HepG2 (cell line): ENCODE measurements at regions not wholly inside any gene's neighbourhood (a gene's known extent, or its start where the extent isn't known, plus 50 kb on each side); places are given as distances from the start of the nearest gene placed in this dataset.

Experiments
- ATAC-seq: fragments of 200-7000 bp; cut with Tn5 transposase; 3 replicates; pipeline ENCODE4 v1.9.1; 2020; ENCODE audit warnings: mild to moderate bottlenecking, moderate library complexity
- BruUV-seq: library from RNA; stranded (reverse); fragments of 400-500 nt; replicated peaks from 2 replicates; lab custom pipeline; 2021; lab: Mats Ljungman, UMichigan
- CTCF ChIA-PET: fragments of 300-600 bp; formaldehyde crosslinking; extraction: SDS; loops from one replicate; lab custom pipeline; 2021; ENCODE audit warnings: low total read pairs, inconsistent platforms, low intra/inter-chr PET ratio; lab: Yijun Ruan, JAX
- POLR2A ChIA-PET: fragments of 350-600 bp; sonication (Branson Sonifier 250); formaldehyde crosslinking; loops from one replicate; lab custom pipeline; 2020; ENCODE audit warnings: antibody characterized with exemption, inconsistent platforms; lab: Yijun Ruan, JAX
- DNase-seq: peaks from one replicate; pipeline ENCODE4 v3.0.0-alpha.2; 2015; ENCODE audit warnings: low spot score
- FAIRE-seq: peaks from 3 replicates; lab custom pipeline; 2011; peaks lifted over from hg19 to GRCh38; lab: Jason Lieb, UNC
- H2AFZ ChIP-seq: one replicate; pipeline ENCODE4 v1.6.1; 2011; ENCODE audit warnings: low read length, inconsistent platforms
- H3K27ac ChIP-seq: fragments of 300-600 bp; 3 replicates; pipeline ENCODE4 v1.8.0; 2011; ENCODE audit warnings: mixed run types, mild to moderate bottlenecking, mixed read lengths, low read length, inconsistent platforms; ENCODE audit not compliant: insufficient read depth; ENCODE audit errors: extremely low read length
- H3K27me3 ChIP-seq, 2 experiments: fragments of 200-600 bp in 1 of 2; 2 replicates in 1 of 2; 3 replicates in 1 of 2; pipeline versions ENCODE4 v1.6.0 to v1.8.0; 2011; ENCODE audit warnings: low read length in 2 of 2, mild to moderate bottlenecking in 2 of 2, moderate library complexity in 2 of 2, inconsistent platforms in 1 of 2; ENCODE audit not compliant: insufficient read depth in 2 of 2, control insufficient read depth in 1 of 2
- H3K36me3 ChIP-seq, 2 experiments: fragments of 200-600 bp in 1 of 2; replicated peaks in 1 of 2; 2 replicates in 1 of 2; 3 replicates in 1 of 2; pipeline versions ENCODE4 v1.5.1 to v1.8.0; 2011; ENCODE audit warnings: low read length in 2 of 2, inconsistent platforms in 1 of 2; ENCODE audit not compliant: insufficient read depth in 2 of 2, control insufficient read depth in 1 of 2
- H3K4me1 ChIP-seq: 2 replicates; pipeline ENCODE4 v1.5.1; 2012; ENCODE audit warnings: low read length, inconsistent platforms; ENCODE audit not compliant: insufficient read depth
- H3K4me2 ChIP-seq: 2 replicates; pipeline ENCODE4 v1.6.0; 2011; ENCODE audit warnings: low read depth, low read length, inconsistent platforms
- H3K4me3 ChIP-seq, 3 experiments: fragments of 200-600 bp in 1 of 3; sonication (generic), shearing (Covaris generic) in 1 of 3; replicated peaks in 1 of 3; 2 replicates each; pipeline ENCODE4 v1.5.1; 2011 to 2016; ENCODE audit warnings: low read length in 3 of 3, inconsistent platforms in 2 of 3, low read depth in 2 of 3, mild to moderate bottlenecking in 2 of 3, control low read depth in 1 of 3, mixed read lengths in 1 of 3; ENCODE audit not compliant: insufficient read depth in 1 of 3
- H3K79me2 ChIP-seq: one replicate; pipeline ENCODE4 v1.6.1; 2011; ENCODE audit warnings: low read length, inconsistent platforms; ENCODE audit not compliant: insufficient read depth
- H3K9ac ChIP-seq: 2 replicates; pipeline ENCODE4 v1.6.0; 2011; ENCODE audit warnings: mild to moderate bottlenecking, low read depth, low read length, inconsistent platforms; ENCODE audit not compliant: insufficient read depth
- H3K9me3 ChIP-seq: 2 replicates; pipeline ENCODE4 v1.5.1; 2012; ENCODE audit warnings: mild to moderate bottlenecking, low read length
- H4K20me1 ChIP-seq: 2 replicates; pipeline ENCODE4 v1.6.0; 2011; ENCODE audit warnings: inconsistent platforms, mild to moderate bottlenecking, low read length, moderate library complexity; ENCODE audit not compliant: insufficient read depth
- ISL2 ChIP-seq: sonication (generic); formaldehyde crosslinking; IDR thresholded peaks from 2 replicates; pipeline ENCODE4 v1.5.0; 2020; ENCODE audit warnings: missing genetic modification reagents
- MLX ChIP-seq: IDR thresholded peaks from 2 replicates; pipeline ENCODE4 v1.6.1; 2016
- MNT ChIP-seq: fragments of 450-650 bp; IDR thresholded peaks from 2 replicates; pipeline ENCODE4 v1.6.1; 2016
- NFYB ChIP-seq: sonication (generic); formaldehyde crosslinking; IDR thresholded peaks from 2 replicates; pipeline ENCODE4 v1.4.0; 2020; ENCODE audit warnings: missing genetic modification reagents
- SMC3 ChIP-seq: IDR thresholded peaks from 2 replicates; pipeline ENCODE4 v1.6.1; 2011; ENCODE audit warnings: low read length, improper control_type of control experiment
- TEAD3 ChIP-seq: optimal IDR thresholded peaks from 2 replicates; pipeline ENCODE3; 2016; ENCODE audit warnings: borderline replicate concordance
- ZMYM2 ChIP-seq: sonication (generic); formaldehyde crosslinking; IDR thresholded peaks from 2 replicates; pipeline ENCODE4 v1.8.0; 2022; ENCODE audit warnings: mild to moderate bottlenecking, missing genetic modification reagents
- ZNF354B ChIP-seq: sonication (generic); formaldehyde crosslinking; IDR thresholded peaks from 2 replicates; pipeline ENCODE4 v1.8.0; 2022; ENCODE audit warnings: mild to moderate bottlenecking, missing genetic modification reagents
- ZNF781 ChIP-seq: sonication (generic); formaldehyde crosslinking; IDR thresholded peaks from 2 replicates; pipeline ENCODE4 v1.5.1; 2020; ENCODE audit warnings: borderline replicate concordance, mild to moderate bottlenecking, missing genetic modification reagents; ENCODE audit errors: not compliant biosample characterization
- WGBS: methylation state at CpG from one replicate; pipeline ENCODE4 v1.1.6; 2017; ENCODE audit warnings: low lambda C conversion rate; 5-methylcytosine and 5-hydroxymethylcytosine counted together
- in situ Hi-C: cut with HindIII; loops from 2 replicates; pipeline ENCODE4 v1.10.0; 2017; ENCODE audit warnings: low pct_unique_long_range_greater_than_20kb; ENCODE audit not compliant: extremely low pct_ligation_motif_present
- intact Hi-C: fragments of 100-400 bp; cut with micrococcal nuclease; formaldehyde crosslinking; loops from one replicate; pipeline ENCODE4 v1.10.0; 2022; ENCODE audit not compliant: unreplicated experiment

- no peak overlapping the region for H2AFZ ChIP-seq
- in situ Hi-C loops: no loop called here
- no peak overlapping the region for H3K4me3 ChIP-seq
- TF ChIP-seq ZNF354B (CRISPR knock-in tag) (no peak), SMC3 (no peak), TEAD3 (CRISPR knock-in tag) (no peak), ISL2 (CRISPR knock-in tag) (no peak), MNT (no peak), NFYB (CRISPR knock-in tag) (no peak)
- TF ChIP-seq, all 625 proteins: peak for 0
- no peaks in the 10 kb centered on the region for H3K36me3 ChIP-seq
- no peak overlapping the region for H3K9ac ChIP-seq
- H3K27ac ChIP-seq: no peak overlapping the region
- no TSS peak for BruUV-seq
- peaks cover 0 to 3% of the 10 kb centered on the region in 2 experiments; a peak in 2 of 5 replicates for H3K27me3 ChIP-seq
- no peaks in the 10 kb centered on the region for H3K4me1 ChIP-seq
- WGBS: 28% methylated on average over 3 of the region's 3 CpGs
- FAIRE-seq: no peak
- no peaks in the 10 kb centered on the region for H3K79me2 ChIP-seq
- H3K9me3 ChIP-seq: no peaks in the 10 kb centered on the region
- CTCF ChIA-PET: no interaction called here
- no peaks in the 10 kb centered on the region for H4K20me1 ChIP-seq
- intact Hi-C loops: no loop called here
- H3K4me2 ChIP-seq: no peak overlapping the region
- DNase-seq: no peak
- POLR2A ChIA-PET: no interaction called here
- no peak for ATAC-seq
Measured at GRCh38 chr10:62573929-62574328, 199.8 kb downstream of the ZNF365 start.

GRCh38 chr10:62577076-62577475 lies 202.9 kb downstream of the ZNF365 start:
- H3K4me3 ChIP-seq: no peak overlapping the region
- H3K9ac ChIP-seq: no peak overlapping the region
- POLR2A ChIA-PET: no interaction called here

More at GRCh38 chr10:62577076-62577475, 202.9 kb downstream of the ZNF365 start:
- intact Hi-C loops (no loop called here), in situ Hi-C loops (loop anchor here (25.0 kb wide), 1 partner anchor 510 kb away; no protein-coding TSS in a partner anchor)
- Histone ChIP-seq H3K27me3 (peaks cover 0 to 3% of the 10 kb centered on the region in 2 experiments; a peak in 2 of 5 replicates), H3K36me3 (no peaks in the 10 kb centered on the region), H2AFZ (no peak overlapping the region), H3K79me2 (no peaks in the 10 kb centered on the region), H3K9me3 (no peaks in the 10 kb centered on the region), H3K27ac (no peak overlapping the region), H4K20me1 (no peaks in the 10 kb centered on the region), H3K4me1 (no peaks in the 10 kb centered on the region), H3K4me2 (no peak overlapping the region)
- ATAC-seq: no peak
- TF ChIP-seq ZNF781 (no peak), MLX (CRISPR knock-in tag) (no peak), ZMYM2 (CRISPR knock-in tag) (no peak)
- FAIRE-seq: no peak
- no peak for DNase-seq
- no TSS peak for BruUV-seq
- WGBS: 42% methylated on average over 4 of the region's 4 CpGs
- CTCF ChIA-PET: no interaction called here
